ENCODE measurements at regions not wholly inside any gene's neighbourhood (a gene's known extent, or its start where the extent isn't known, plus 50 kb on each side); places are given as distances from the start of the nearest gene placed in this dataset.

DNA sequence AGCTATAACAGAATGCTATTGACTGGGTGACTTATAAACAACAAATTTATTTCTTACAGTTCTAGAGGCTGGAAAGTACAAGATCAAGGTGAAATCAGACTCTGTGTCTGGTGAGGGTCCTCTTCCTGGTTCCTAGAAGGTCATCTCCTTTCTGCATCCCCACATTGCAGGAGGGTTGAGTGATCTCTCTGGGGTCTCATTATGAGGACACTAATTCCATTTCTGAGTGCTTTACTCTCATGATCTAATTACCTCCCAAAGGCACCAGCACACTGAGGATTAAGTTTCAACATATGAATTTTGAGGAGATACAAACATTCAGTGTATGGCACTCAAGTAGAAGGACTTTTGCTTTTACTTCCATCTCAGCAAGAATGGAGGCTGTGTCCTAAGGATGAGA is 534.1 kb upstream of the KCNMB2 start:
- Histone ChIP-seq H3K9me2 (replicated peaks; ENCODE audit: low read depth, low read length) (no peaks in the 10 kb centered on the region), H3K9ac (ENCODE audit: low read depth, low read length, poor library complexity, severe bottlenecking) (peak overlapping the region; percentile 34), H3F3A (ENCODE audit: low read depth) (no peaks in the 10 kb centered on the region), H2AFZ (ENCODE audit: low read length) (peak overlapping the region; percentile 85), H3K36me3 (ENCODE audit: insufficient read depth, low read length) (no peaks in the 10 kb centered on the region), H3K4me3 (ENCODE audit: low read length, poor library complexity, severe bottlenecking) (peak overlapping the region; percentile 33), H4K20me1 (ENCODE audit: insufficient read depth, low read length, poor library complexity, severe bottlenecking) (no peaks in the 10 kb centered on the region), H3K4me2 (ENCODE audit: low read depth, low read length, poor library complexity, severe bottlenecking) (peak overlapping the region; percentile 54), H3K79me2 (ENCODE audit: insufficient read depth, low read length) (no peaks in the 10 kb centered on the region), H3K9me3 (ENCODE audit: insufficient read depth, low read depth, low read length) (no peaks in the 10 kb centered on the region), H3K4me1 (ENCODE audit: insufficient read depth, low read length, poor library complexity, severe bottlenecking) (peaks cover 41% of the 10 kb centered on the region), H3K27me3 (ENCODE audit: insufficient read depth, low read length, poor library complexity, severe bottlenecking) (no peaks in the 10 kb centered on the region)
- TF ChIP-seq, protein P1, sequence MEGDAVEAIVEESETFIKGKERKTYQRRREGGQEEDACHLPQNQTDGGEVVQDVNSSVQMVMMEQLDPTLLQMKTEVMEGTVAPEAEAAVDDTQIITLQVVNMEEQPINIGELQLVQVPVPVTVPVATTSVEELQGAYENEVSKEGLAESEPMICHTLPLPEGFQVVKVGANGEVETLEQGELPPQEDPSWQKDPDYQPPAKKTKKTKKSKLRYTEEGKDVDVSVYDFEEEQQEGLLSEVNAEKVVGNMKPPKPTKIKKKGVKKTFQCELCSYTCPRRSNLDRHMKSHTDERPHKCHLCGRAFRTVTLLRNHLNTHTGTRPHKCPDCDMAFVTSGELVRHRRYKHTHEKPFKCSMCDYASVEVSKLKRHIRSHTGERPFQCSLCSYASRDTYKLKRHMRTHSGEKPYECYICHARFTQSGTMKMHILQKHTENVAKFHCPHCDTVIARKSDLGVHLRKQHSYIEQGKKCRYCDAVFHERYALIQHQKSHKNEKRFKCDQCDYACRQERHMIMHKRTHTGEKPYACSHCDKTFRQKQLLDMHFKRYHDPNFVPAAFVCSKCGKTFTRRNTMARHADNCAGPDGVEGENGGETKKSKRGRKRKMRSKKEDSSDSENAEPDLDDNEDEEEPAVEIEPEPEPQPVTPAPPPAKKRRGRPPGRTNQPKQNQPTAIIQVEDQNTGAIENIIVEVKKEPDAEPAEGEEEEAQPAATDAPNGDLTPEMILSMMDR (conservative IDR thresholded peaks at IDR 0.05; ENCODE audit: low read length), result no peak
- TF ChIP-seq EZH2phosphoT487 (IDR thresholded peaks at IDR 0.05; ENCODE audit: borderline replicate concordance), result no peak

DNA sequence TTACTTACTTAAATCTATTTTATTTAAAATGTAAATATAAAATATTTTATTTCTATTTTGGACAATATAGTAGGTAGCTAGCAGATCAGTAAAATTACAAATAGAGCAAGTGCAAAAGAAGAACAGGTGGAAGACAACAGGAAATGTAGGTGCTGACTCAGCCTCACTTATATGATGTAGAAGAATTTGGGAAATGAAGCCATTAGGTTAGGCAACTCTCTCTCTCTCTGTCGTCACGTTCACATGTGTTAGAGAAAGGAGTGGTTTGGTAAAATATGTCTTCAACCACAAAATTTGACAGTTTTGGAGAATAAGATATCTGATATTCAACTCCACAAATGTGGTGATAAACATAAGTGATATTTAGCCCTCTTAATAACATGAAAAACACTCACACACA is 532.5 kb upstream of the KCNMB2 start:
- TF ChIP-seq, protein P1 (conservative IDR thresholded peaks at IDR 0.05; ENCODE audit: low read length), result no peak
- no peak for TF ChIP-seq EZH2phosphoT487 (IDR thresholded peaks at IDR 0.05; ENCODE audit: borderline replicate concordance)
- Histone ChIP-seq H3K4me3 (ENCODE audit: low read length, poor library complexity, severe bottlenecking) (no peak overlapping the region), H3K36me3 (ENCODE audit: insufficient read depth, low read length) (no peaks in the 10 kb centered on the region), H3K9me3 (ENCODE audit: insufficient read depth, low read depth, low read length) (no peaks in the 10 kb centered on the region), H3F3A (ENCODE audit: low read depth) (no peaks in the 10 kb centered on the region), H3K9ac (ENCODE audit: low read depth, low read length, poor library complexity, severe bottlenecking) (no peak overlapping the region), H3K9me2 (replicated peaks; ENCODE audit: low read depth, low read length) (no peaks in the 10 kb centered on the region), H3K4me2 (ENCODE audit: low read depth, low read length, poor library complexity, severe bottlenecking) (no peak overlapping the region), H2AFZ (ENCODE audit: low read length) (no peak overlapping the region; the same call in 1 of the 2 replicates), H3K79me2 (ENCODE audit: insufficient read depth, low read length) (no peaks in the 10 kb centered on the region), H3K27me3 (ENCODE audit: insufficient read depth, low read length, poor library complexity, severe bottlenecking) (no peaks in the 10 kb centered on the region), H3K4me1 (ENCODE audit: insufficient read depth, low read length, poor library complexity, severe bottlenecking) (peaks cover 41% of the 10 kb centered on the region), H4K20me1 (ENCODE audit: insufficient read depth, low read length, poor library complexity, severe bottlenecking) (no peaks in the 10 kb centered on the region)

DNA sequence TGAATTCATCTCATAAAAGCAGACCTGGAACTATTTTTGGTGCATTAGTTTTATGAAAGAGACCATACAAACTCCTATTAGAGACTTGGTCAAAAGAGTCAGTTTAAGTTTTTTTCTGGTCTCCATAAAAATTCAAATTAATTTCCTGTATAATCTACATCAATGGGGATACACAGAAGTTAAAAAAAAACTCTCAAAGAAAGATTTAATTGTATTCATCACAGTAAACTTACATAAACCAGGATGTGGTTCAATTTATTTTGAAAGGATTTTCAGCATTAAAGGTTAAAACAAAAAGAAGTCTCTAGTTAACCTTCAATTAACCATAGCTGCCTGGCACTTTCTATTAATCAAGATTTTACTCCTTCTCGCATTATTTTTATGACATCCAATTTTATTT is 530.3 kb upstream of the KCNMB2 start:
- no peaks in the 10 kb centered on the region for H3K79me2 ChIP-seq (ENCODE audit: insufficient read depth, low read length)
- peaks cover 41% of the 10 kb centered on the region for H3K4me1 ChIP-seq (ENCODE audit: insufficient read depth, low read length, poor library complexity, severe bottlenecking)
- H4K20me1 ChIP-seq (ENCODE audit: insufficient read depth, low read length, poor library complexity, severe bottlenecking), result no peaks in the 10 kb centered on the region
- H3K9me2 ChIP-seq (replicated peaks; ENCODE audit: low read depth, low read length), result no peaks in the 10 kb centered on the region
- H3K4me3 ChIP-seq (ENCODE audit: low read length, poor library complexity, severe bottlenecking), result no peak overlapping the region
- no peak overlapping the region for H3K9ac ChIP-seq (ENCODE audit: low read depth, low read length, poor library complexity, severe bottlenecking)
- no peak overlapping the region for H2AFZ ChIP-seq (ENCODE audit: low read length)
- no peaks in the 10 kb centered on the region for H3K36me3 ChIP-seq (ENCODE audit: insufficient read depth, low read length)
- H3K4me2 ChIP-seq (ENCODE audit: low read depth, low read length, poor library complexity, severe bottlenecking), result peak overlapping the region; percentile 31
- H3K9me3 ChIP-seq (ENCODE audit: insufficient read depth, low read depth, low read length), result no peaks in the 10 kb centered on the region
- no peaks in the 10 kb centered on the region for H3F3A ChIP-seq (ENCODE audit: low read depth)
- no peaks in the 10 kb centered on the region for H3K27me3 ChIP-seq (ENCODE audit: insufficient read depth, low read length, poor library complexity, severe bottlenecking)
- no peak for TF ChIP-seq EZH2phosphoT487 (IDR thresholded peaks at IDR 0.05; ENCODE audit: borderline replicate concordance)
- TF ChIP-seq, protein P1 (conservative IDR thresholded peaks at IDR 0.05; ENCODE audit: low read length), result no peak

All from Loucy (cell line).